Smooth muscle cell (in vitro differentiated cells): ENCODE measurements at regions not wholly inside any gene's neighbourhood (a gene's known extent, or its start where the extent isn't known, plus 50 kb on each side); places are given as distances from the start of the nearest gene placed in this dataset.

Experiments
- DNase-seq: peaks from one replicate; lab custom pipeline; 2025; ENCODE audit not compliant: unreplicated experiment; lab: John Stamatoyannopoulos, UW
- H2AFZ ChIP-seq: fragments of 200-600 bp; sonication (generic); 2 replicates; pipeline ENCODE4 v1.6.0; 2016; ENCODE audit warnings: antibody characterized with exemption, low read depth, mild to moderate bottlenecking
- H3F3A ChIP-seq: fragments of 200-600 bp; sonication (generic); 2 replicates; pipeline ENCODE4 v1.6.0; 2017; ENCODE audit warnings: antibody characterized with exemption, low read depth
- H3K27ac ChIP-seq: fragments of 200-600 bp; sonication (generic); 2 replicates; pipeline ENCODE4 v1.5.1; 2016; ENCODE audit warnings: low read depth, mild to moderate bottlenecking
- H3K27me3 ChIP-seq: fragments of 200-600 bp; sonication (generic); 2 replicates; pipeline ENCODE4 v1.6.1; 2016; ENCODE audit warnings: low read depth, mild to moderate bottlenecking
- H3K36me3 ChIP-seq: fragments of 200-600 bp; sonication (generic); 2 replicates; pipeline ENCODE4 v1.5.1; 2016; ENCODE audit warnings: low read depth
- H3K4me1 ChIP-seq: fragments of 200-600 bp; sonication (generic); 2 replicates; pipeline ENCODE4 v1.5.1; 2016; ENCODE audit warnings: low read depth
- H3K4me2 ChIP-seq: fragments of 200-600 bp; sonication (generic); 2 replicates; pipeline ENCODE4 v1.6.0; 2016; ENCODE audit warnings: mild to moderate bottlenecking
- H3K4me3 ChIP-seq: fragments of 200-600 bp; sonication (generic); 2 replicates; pipeline ENCODE4 v1.5.1; 2016; ENCODE audit warnings: mild to moderate bottlenecking
- H3K79me2 ChIP-seq: fragments of 200-600 bp; sonication (generic); 2 replicates; pipeline ENCODE4 v1.6.0; 2016; ENCODE audit warnings: low read depth, mild to moderate bottlenecking
- H3K9ac ChIP-seq: fragments of 200-600 bp; sonication (generic); 2 replicates; pipeline ENCODE4 v1.6.0; 2016; ENCODE audit warnings: low read depth
- H3K9me3 ChIP-seq: fragments of 200-600 bp; sonication (generic); replicated peaks from 2 replicates; pipeline ENCODE4 v1.5.1; 2016; ENCODE audit warnings: low read depth
- H4K20me1 ChIP-seq: fragments of 200-600 bp; sonication (generic); 2 replicates; pipeline ENCODE4 v1.6.0; 2016; ENCODE audit warnings: low read depth
- CTCF ChIP-seq: fragments of 200-600 bp; sonication (generic); IDR thresholded peaks from 2 replicates; pipeline ENCODE4 v1.5.1; 2017; ENCODE audit warnings: borderline replicate concordance, mild to moderate bottlenecking, antibody characterized with exemption; ENCODE audit not compliant: insufficient read depth, poor library complexity, severe bottlenecking
- WGBS: methylation state at CpG from one replicate; pipeline ENCODE4 v1.1.7; 2016; ENCODE audit warnings: low lambda C conversion rate; 5-methylcytosine and 5-hydroxymethylcytosine counted together

DNA sequence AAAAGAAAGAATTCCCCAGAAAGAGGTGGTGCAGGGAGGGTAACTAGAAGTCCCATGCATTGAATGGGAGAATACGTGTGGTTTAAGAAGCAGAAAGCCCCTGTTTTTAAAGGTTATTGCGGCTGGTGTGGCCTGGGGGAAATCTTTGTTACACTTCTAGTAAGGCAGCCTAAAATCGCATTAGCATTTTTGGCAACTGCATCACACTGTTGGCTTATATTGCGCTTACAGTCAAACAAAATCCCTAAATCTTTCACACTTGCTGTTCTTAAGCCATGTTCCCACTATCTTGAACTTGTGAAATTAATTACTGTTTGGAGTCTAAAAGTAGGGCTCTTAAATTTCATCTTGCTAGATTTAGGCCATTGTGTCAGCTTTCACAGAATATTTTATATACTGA is 66.0 kb upstream of the GOLIM4 start:
- WGBS = 91% methylated on average over 4 of the region's 4 CpGs
- TF ChIP-seq CTCF = no peak
- Histone ChIP-seq H4K20me1 (no peaks in the 10 kb centered on the region), H3K4me3 (no peak overlapping the region), H3F3A (no peaks in the 10 kb centered on the region), H2AFZ (no peak overlapping the region), H3K27ac (no peak overlapping the region), H3K79me2 (no peaks in the 10 kb centered on the region), H3K27me3 (no peaks in the 10 kb centered on the region), H3K4me2 (no peak overlapping the region), H3K36me3 (no peaks in the 10 kb centered on the region), H3K9ac (no peak overlapping the region), H3K9me3 (no peaks in the 10 kb centered on the region), H3K4me1 (no peaks in the 10 kb centered on the region)
- no peak for DNase-seq

DNA sequence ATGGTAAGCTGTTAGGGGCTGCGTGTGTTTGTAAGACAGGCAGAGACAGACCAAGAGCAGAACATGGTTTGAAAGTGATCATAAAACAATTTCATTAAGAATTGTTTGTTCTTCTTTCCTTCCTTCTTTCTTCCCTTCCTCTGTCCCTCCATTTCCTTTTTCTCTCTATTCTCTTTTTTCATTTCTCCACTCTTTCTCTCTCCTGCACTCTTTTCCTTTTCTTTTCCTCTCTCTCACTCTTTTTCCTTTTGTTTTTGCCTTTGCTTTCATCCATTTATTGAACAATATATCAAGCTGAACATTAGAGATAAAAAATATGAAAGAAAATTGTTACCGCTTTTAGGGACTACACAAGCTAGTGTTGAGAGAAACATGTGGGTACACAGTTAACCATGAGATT is 62.2 kb upstream of the GOLIM4 start:
- H3K9ac ChIP-seq = no peak overlapping the region
- no peaks in the 10 kb centered on the region for H3K36me3 ChIP-seq
- H3F3A ChIP-seq = no peaks in the 10 kb centered on the region
- no peaks in the 10 kb centered on the region for H3K79me2 ChIP-seq
- H4K20me1 ChIP-seq = no peaks in the 10 kb centered on the region
- no peaks in the 10 kb centered on the region for H3K27me3 ChIP-seq
- H3K4me3 ChIP-seq = no peak overlapping the region
- no peak for TF ChIP-seq CTCF
- H2AFZ ChIP-seq = peak overlapping the region; percentile 54
- no peaks in the 10 kb centered on the region for H3K9me3 ChIP-seq
- H3K4me2 ChIP-seq = no peak overlapping the region
- 94% methylated on average over 2 of the region's 2 CpGs for WGBS
- H3K4me1 ChIP-seq = no peaks in the 10 kb centered on the region
- DNase-seq = no peak
- no peak overlapping the region for H3K27ac ChIP-seq

- 64% methylated on average over 2 of the region's 2 CpGs for WGBS
- no peak for DNase-seq
- no peak for TF ChIP-seq CTCF
- peak overlapping the region; percentile 30 for H2AFZ ChIP-seq
- no peak overlapping the region for H3K4me2 ChIP-seq
- no peaks in the 10 kb centered on the region for H3F3A ChIP-seq
- no peak overlapping the region for H3K4me3 ChIP-seq
- no peaks in the 10 kb centered on the region for H4K20me1 ChIP-seq
- H3K9ac ChIP-seq = no peak overlapping the region
- H3K36me3 ChIP-seq = no peaks in the 10 kb centered on the region
- no peaks in the 10 kb centered on the region for H3K9me3 ChIP-seq
- no peaks in the 10 kb centered on the region for H3K4me1 ChIP-seq
- no peak overlapping the region for H3K27ac ChIP-seq
- H3K27me3 ChIP-seq = no peaks in the 10 kb centered on the region
- no peaks in the 10 kb centered on the region for H3K79me2 ChIP-seq
Observed at GRCh38 chr3:168157099-168157700, 61.5 kb upstream of the GOLIM4 start.

DNA sequence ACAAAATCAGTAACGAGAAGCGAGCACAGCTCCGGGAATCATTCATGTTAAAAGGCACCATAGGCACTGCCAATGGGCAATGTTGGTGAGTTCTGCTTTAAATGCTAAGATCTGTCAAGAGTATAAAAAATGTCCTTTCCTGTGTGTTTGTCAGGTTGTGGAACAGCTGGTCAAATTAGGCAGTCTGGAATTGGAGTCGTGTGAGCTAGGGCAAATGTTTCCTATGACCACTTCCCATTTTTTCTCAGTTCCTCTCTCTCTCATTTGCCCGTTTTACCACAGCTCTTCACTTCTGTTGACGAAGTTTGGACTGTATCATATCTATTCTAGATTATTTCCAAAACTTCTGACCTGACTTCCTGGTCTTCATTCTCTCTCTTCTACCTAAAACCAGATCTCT is 60.8 kb upstream of the GOLIM4 start:
- H3K36me3 ChIP-seq = no peaks in the 10 kb centered on the region
- H3K9ac ChIP-seq = no peak overlapping the region
- no peak for TF ChIP-seq CTCF
- H3K4me2 ChIP-seq = no peak overlapping the region
- no peaks in the 10 kb centered on the region for H3F3A ChIP-seq
- no peak overlapping the region for H3K4me3 ChIP-seq
- H3K27ac ChIP-seq = no peak overlapping the region
- H2AFZ ChIP-seq = no peak overlapping the region
- WGBS = 92% methylated on average over 6 of the region's 6 CpGs
- H3K79me2 ChIP-seq = no peaks in the 10 kb centered on the region
- no peaks in the 10 kb centered on the region for H3K27me3 ChIP-seq
- no peak for DNase-seq
- H3K9me3 ChIP-seq = no peaks in the 10 kb centered on the region
- no peaks in the 10 kb centered on the region for H3K4me1 ChIP-seq
- H4K20me1 ChIP-seq = no peaks in the 10 kb centered on the region
